Tongue (tissue), 1 donor: ENCODE measurements at regions not wholly inside any gene's neighbourhood (a gene's known extent, or its start where the extent isn't known, plus 50 kb on each side); places are given as distances from the start of the nearest gene placed in this dataset.

ENCODE experiments used
- DNase-seq: peaks from one replicate; pipeline ENCODE4 v3.0.0-alpha.2; 2015

- no peak for DNase-seq
Measured at GRCh38 chr20:7420345-7420744, 519.9 kb downstream of the HAO1 start.

- no peak for DNase-seq
Measured at GRCh38 chr20:7426890-7427496, 513.3 kb downstream of the HAO1 start.

GRCh38 chr20:7428946-7429345 lies 511.3 kb downstream of the HAO1 start:
- no peak for DNase-seq

GRCh38 chr20:7432612-7433011 lies 507.6 kb downstream of the HAO1 start:
- no peak for DNase-seq

- DNase-seq, result no peak
Measured at GRCh38 chr20:7437311-7437710, 502.9 kb downstream of the HAO1 start.

GRCh38 chr20:7449269-7449668 lies 491.0 kb downstream of the HAO1 start:
- no peak for DNase-seq

GRCh38 chr20:7452890-7453289 lies 487.4 kb downstream of the HAO1 start:
- DNase-seq, result no peak

GRCh38 chr20:7454047-7454446 lies 486.2 kb downstream of the HAO1 start:
- no peak for DNase-seq

GRCh38 chr20:7458459-7458858 lies 481.8 kb downstream of the HAO1 start:
- DNase-seq, result no peak

GRCh38 chr20:7459083-7459482 lies 481.2 kb downstream of the HAO1 start:
- DNase-seq, result no peak

- no peak for DNase-seq
Measured at GRCh38 chr20:7463290-7463689, 477.0 kb downstream of the HAO1 start.

- no peak for DNase-seq
Measured at GRCh38 chr20:7470912-7471311, 469.3 kb downstream of the HAO1 start.

- no peak for DNase-seq
Measured at GRCh38 chr20:7490288-7490687, 450.0 kb downstream of the HAO1 start.

- no peak for DNase-seq
Measured at GRCh38 chr20:7492257-7492656, 448.0 kb downstream of the HAO1 start.

- DNase-seq, result no peak
Measured at GRCh38 chr20:7493311-7493710, 446.9 kb downstream of the HAO1 start.

- peak; percentile 48 for DNase-seq
Measured at GRCh38 chr20:7496394-7496991, 443.8 kb downstream of the HAO1 start.

- DNase-seq, result no peak
Measured at GRCh38 chr20:7497985-7498384, 442.3 kb downstream of the HAO1 start.

- DNase-seq, result no peak
Measured at GRCh38 chr20:7499201-7499600, 441.1 kb downstream of the HAO1 start.

- DNase-seq, result no peak
Measured at GRCh38 chr20:7500231-7500663, 440.0 kb downstream of the HAO1 start.

- DNase-seq, result peak; percentile 45
Measured at GRCh38 chr20:7503501-7503900, 436.8 kb downstream of the HAO1 start.

GRCh38 chr20:7505152-7505834 lies 435.0 kb downstream of the HAO1 start:
- no peak for DNase-seq

GRCh38 chr20:7505835-7506221 lies 434.4 kb downstream of the HAO1 start:
- DNase-seq, result no peak

- DNase-seq, result peak; percentile 88
Measured at GRCh38 chr20:7516621-7517111, 423.6 kb downstream of the HAO1 start.

- DNase-seq, result no peak
Measured at GRCh38 chr20:7520361-7520760, 419.9 kb downstream of the HAO1 start.
